ENCODE measurements at regions not wholly inside any gene's neighbourhood (a gene's known extent, or its start where the extent isn't known, plus 50 kb on each side); places are given as distances from the start of the nearest gene placed in this dataset.

DNA sequence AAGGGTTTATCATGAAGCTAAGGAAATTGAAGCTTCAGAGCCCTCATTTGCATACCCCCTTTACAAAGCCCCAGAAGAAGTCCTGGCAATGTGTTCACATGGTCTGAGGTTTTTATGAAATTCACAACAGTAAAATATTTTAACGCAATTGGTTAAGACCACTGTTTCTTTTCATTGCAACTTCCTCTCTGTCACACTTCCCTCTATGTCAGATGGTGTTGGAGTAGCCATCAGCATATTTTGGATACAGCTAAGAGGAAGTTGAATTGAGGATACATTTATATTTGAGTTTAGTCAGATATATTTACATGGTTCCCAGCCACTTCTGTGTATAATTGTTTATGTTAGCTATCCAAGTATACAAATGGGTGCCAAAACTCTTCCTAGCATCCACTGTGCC lies 170.0 kb downstream of the TXNL1 start:
- TF ChIP-seq, protein P1, sequence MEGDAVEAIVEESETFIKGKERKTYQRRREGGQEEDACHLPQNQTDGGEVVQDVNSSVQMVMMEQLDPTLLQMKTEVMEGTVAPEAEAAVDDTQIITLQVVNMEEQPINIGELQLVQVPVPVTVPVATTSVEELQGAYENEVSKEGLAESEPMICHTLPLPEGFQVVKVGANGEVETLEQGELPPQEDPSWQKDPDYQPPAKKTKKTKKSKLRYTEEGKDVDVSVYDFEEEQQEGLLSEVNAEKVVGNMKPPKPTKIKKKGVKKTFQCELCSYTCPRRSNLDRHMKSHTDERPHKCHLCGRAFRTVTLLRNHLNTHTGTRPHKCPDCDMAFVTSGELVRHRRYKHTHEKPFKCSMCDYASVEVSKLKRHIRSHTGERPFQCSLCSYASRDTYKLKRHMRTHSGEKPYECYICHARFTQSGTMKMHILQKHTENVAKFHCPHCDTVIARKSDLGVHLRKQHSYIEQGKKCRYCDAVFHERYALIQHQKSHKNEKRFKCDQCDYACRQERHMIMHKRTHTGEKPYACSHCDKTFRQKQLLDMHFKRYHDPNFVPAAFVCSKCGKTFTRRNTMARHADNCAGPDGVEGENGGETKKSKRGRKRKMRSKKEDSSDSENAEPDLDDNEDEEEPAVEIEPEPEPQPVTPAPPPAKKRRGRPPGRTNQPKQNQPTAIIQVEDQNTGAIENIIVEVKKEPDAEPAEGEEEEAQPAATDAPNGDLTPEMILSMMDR (IDR thresholded peaks at IDR 0.05; ENCODE audit: low read length) = no peak
- TF ChIP-seq EZH2 (IDR thresholded peaks at IDR 0.05; ENCODE audit: borderline replicate concordance, low read length) = no peak

Data from OCI-LY1 (cell line).